ENCODE measurements at regions not wholly inside any gene's neighbourhood (a gene's known extent, or its start where the extent isn't known, plus 50 kb on each side); places are given as distances from the start of the nearest gene placed in this dataset.

- no peak for DNase-seq
These were observed 515.3 kb downstream of the EPHB1 start for GRCh38 chr3:135310317-135310716.

- DNase-seq = no peak
These were observed 516.6 kb downstream of the EPHB1 start for GRCh38 chr3:135311699-135312098.

GRCh38 chr3:135314237-135314636, 519.2 kb downstream of the EPHB1 start:
- no peak for DNase-seq

GRCh38 chr3:135324301-135324700, 529.2 kb downstream of the EPHB1 start:
- DNase-seq = no peak

- no peak for DNase-seq
These were observed 530.0 kb downstream of the EPHB1 start for GRCh38 chr3:135325096-135325495.

GRCh38 chr3:135325726-135326235, 530.7 kb downstream of the EPHB1 start:
- no peak for DNase-seq

GRCh38 chr3:135326851-135327250, 531.8 kb downstream of the EPHB1 start:
- DNase-seq = no peak

GRCh38 chr3:135328036-135328435, 533.0 kb downstream of the EPHB1 start:
- no peak for DNase-seq

GRCh38 chr3:135329479-135329878, 534.4 kb downstream of the EPHB1 start:
- no peak for DNase-seq

GRCh38 chr3:135337192-135337591, 542.1 kb downstream of the EPHB1 start:
- no peak for DNase-seq

GRCh38 chr3:135348690-135349089, 553.6 kb downstream of the EPHB1 start:
- DNase-seq = no peak

GRCh38 chr3:135349254-135349948, 554.3 kb downstream of the EPHB1 start:
- no peak for DNase-seq

GRCh38 chr3:135352213-135352612, 557.2 kb downstream of the EPHB1 start:
- DNase-seq = no peak

GRCh38 chr3:135362889-135363288, 567.8 kb downstream of the EPHB1 start:
- DNase-seq = no peak

GRCh38 chr3:135364676-135365075, 569.6 kb downstream of the EPHB1 start:
- DNase-seq = no peak

- no peak for DNase-seq
These were observed 571.8 kb downstream of the EPHB1 start for GRCh38 chr3:135366816-135367215.

GRCh38 chr3:135368316-135368715, 573.3 kb downstream of the EPHB1 start:
- DNase-seq = no peak

GRCh38 chr3:135368781-135369180, 573.7 kb downstream of the EPHB1 start:
- DNase-seq = no peak

GRCh38 chr3:135374571-135374970, 579.5 kb downstream of the EPHB1 start:
- no peak for DNase-seq

GRCh38 chr3:135382188-135382587, 583.3 kb upstream of the PPP2R3A start:
- DNase-seq = no peak

GRCh38 chr3:135382621-135383020, 582.9 kb upstream of the PPP2R3A start:
- no peak for DNase-seq

- no peak for DNase-seq
These were observed 582.2 kb upstream of the PPP2R3A start for GRCh38 chr3:135383301-135383700.

GRCh38 chr3:135392151-135392550, 573.4 kb upstream of the PPP2R3A start:
- no peak for DNase-seq

GRCh38 chr3:135393159-135393558, 572.4 kb upstream of the PPP2R3A start:
- no peak for DNase-seq

GRCh38 chr3:135393898-135394525, 571.5 kb upstream of the PPP2R3A start:
- DNase-seq = no peak
